SK-N-SH (cell line): ENCODE measurements at regions not wholly inside any gene's neighbourhood (a gene's known extent, or its start where the extent isn't known, plus 50 kb on each side); places are given as distances from the start of the nearest gene placed in this dataset.

Experiments
- CTCF ChIA-PET: fragments of 300-600, 350-600 bp; formaldehyde crosslinking; extraction: SDS; loops from one replicate; lab custom pipeline; 2021; lab: Yijun Ruan, JAX
- POLR2A ChIA-PET: fragments of 350-600 bp; sonication (Branson Sonifier 250); formaldehyde crosslinking; extraction: SDS; loops from one replicate; lab custom pipeline; 2020; ENCODE audit warnings: antibody characterized with exemption, inconsistent platforms; lab: Yijun Ruan, JAX
- DNase-seq: peaks from one replicate; pipeline ENCODE4 v3.0.0; 2012
- H2AFZ ChIP-seq: fragments of 200-600 bp; sonication (generic); 2 replicates; pipeline ENCODE4 v1.8.1; 2016; ENCODE audit warnings: antibody characterized with exemption, mild to moderate bottlenecking, low read depth
- H3F3A ChIP-seq: fragments of 200-600 bp; sonication (generic); replicated peaks from 2 replicates; pipeline ENCODE3; 2016; ENCODE audit warnings: antibody characterized with exemption, mild to moderate bottlenecking; ENCODE audit not compliant: insufficient read depth
- H3K27ac ChIP-seq, 2 experiments: fragments of 200-500 bp in 1 of 2; fragments of 200-600 bp in 1 of 2; sonication (Bioruptor generic) in 1 of 2; sonication (generic), shearing (Covaris generic) in 1 of 2; 2 replicates each; pipeline versions ENCODE4 v1.5.1 to v1.6.1; 2014 to 2016; ENCODE audit warnings: low read depth in 2 of 2, inconsistent platforms in 1 of 2, low read length in 1 of 2, mild to moderate bottlenecking in 1 of 2, mixed read lengths in 1 of 2
- H3K27me3 ChIP-seq: fragments of 200-600 bp; sonication (generic), shearing (Covaris generic); 2 replicates; pipeline ENCODE4 v1.6.1; 2016; ENCODE audit warnings: mixed run types; ENCODE audit not compliant: insufficient read depth
- H3K36me3 ChIP-seq, 2 experiments: fragments of 200-500 bp in 1 of 2; fragments of 200-600 bp in 1 of 2; sonication (Bioruptor generic) in 1 of 2; sonication (generic) in 1 of 2; replicated peaks in 1 of 2; 2 replicates each; pipeline versions ENCODE3 to v1.5.1; 2014 to 2016; ENCODE audit warnings: low read length in 1 of 2, mild to moderate bottlenecking in 1 of 2; ENCODE audit not compliant: insufficient read depth in 2 of 2, control insufficient read depth in 1 of 2
- H3K4me1 ChIP-seq, 2 experiments: fragments of 200-500 bp in 1 of 2; fragments of 200-600 bp in 1 of 2; sonication (Bioruptor generic) in 1 of 2; sonication (generic), shearing (Covaris generic) in 1 of 2; 2 replicates each; pipeline versions ENCODE4 v1.5.1 to v1.6.1; 2014 to 2016; ENCODE audit warnings: low read depth in 1 of 2, low read length in 1 of 2, mixed run types in 1 of 2; ENCODE audit not compliant: insufficient read depth in 2 of 2, control insufficient read depth in 1 of 2
- H3K4me2 ChIP-seq: fragments of 200-600 bp; sonication (generic), shearing (Covaris generic); 2 replicates; pipeline ENCODE4 v1.6.1; 2017; ENCODE audit warnings: mixed run types
- H3K4me3 ChIP-seq, 2 experiments: fragments of 200-500 bp in 1 of 2; fragments of 200-600 bp in 1 of 2; sonication (Bioruptor generic) in 1 of 2; sonication (generic), shearing (Covaris generic) in 1 of 2; 2 replicates each; pipeline versions ENCODE4 v1.5.1 to v1.8.1; 2014 to 2016; ENCODE audit warnings: low read depth in 2 of 2, inconsistent platforms in 1 of 2, low read length in 1 of 2, mild to moderate bottlenecking in 1 of 2, mixed read lengths in 1 of 2, moderate library complexity in 1 of 2
- H3K79me2 ChIP-seq: fragments of 200-600 bp; sonication (generic); 2 replicates; pipeline ENCODE4 v1.8.1; 2017; ENCODE audit warnings: mild to moderate bottlenecking; ENCODE audit not compliant: insufficient read depth
- H3K9ac ChIP-seq: fragments of 200-600 bp; sonication (generic); 2 replicates; pipeline ENCODE4 v1.6.1; 2017; ENCODE audit warnings: mixed run types
- H3K9me2 ChIP-seq: fragments of 200-600 bp; sonication (generic); 2 replicates; pipeline ENCODE4 v1.6.1; 2017; ENCODE audit warnings: mixed run types
- H3K9me3 ChIP-seq: fragments of 200-600 bp; sonication (generic); 2 replicates; pipeline ENCODE4 v1.6.1; 2017; ENCODE audit warnings: mixed run types, mild to moderate bottlenecking, moderate library complexity
- H4K20me1 ChIP-seq: fragments of 200-600 bp; sonication (generic); 2 replicates; pipeline ENCODE4 v1.6.1; 2017; ENCODE audit warnings: mild to moderate bottlenecking, mixed run types; ENCODE audit not compliant: insufficient read depth
- CHD2 ChIP-seq: fragments of 150-350 bp; IDR thresholded peaks from 2 replicates; pipeline ENCODE4 v1.6.1; 2018; ENCODE audit warnings: low read length; ENCODE audit not compliant: partially characterized antibody
- ELF1 ChIP-seq: IDR thresholded peaks from 2 replicates; pipeline ENCODE4 v1.4.0; 2012
- EZH2phosphoT487 ChIP-seq: fragments of 200-600 bp; sonication (generic); IDR thresholded peaks from 2 replicates; pipeline ENCODE4 v1.6.1; 2017; ENCODE audit warnings: low read depth, mixed run types, mild to moderate bottlenecking, antibody characterized with exemption, moderate library complexity, borderline replicate concordance
- FOSL2 ChIP-seq: IDR thresholded peaks from 2 replicates; pipeline ENCODE4 v1.4.0; 2012; ENCODE audit warnings: low read depth, mild to moderate bottlenecking, moderate library complexity, borderline replicate concordance
- FOXJ3 ChIP-seq: sonication (generic); formaldehyde crosslinking; IDR thresholded peaks from 2 replicates; pipeline ENCODE4 v1.5.1; 2020; ENCODE audit warnings: mild to moderate bottlenecking, missing genetic modification reagents
- FOXM1 ChIP-seq: IDR thresholded peaks from 2 replicates; pipeline ENCODE4 v1.4.0; 2012; ENCODE audit warnings: low read depth, mild to moderate bottlenecking
- GABPA ChIP-seq: IDR thresholded peaks from 2 replicates; pipeline ENCODE4 v1.4.0; 2012; ENCODE audit warnings: low read depth, mild to moderate bottlenecking
- GATA2 ChIP-seq: sonication (generic); formaldehyde crosslinking; IDR thresholded peaks from 2 replicates; pipeline ENCODE4 v1.5.0; 2020; ENCODE audit warnings: mild to moderate bottlenecking, missing genetic modification reagents
- JUND ChIP-seq: IDR thresholded peaks from 2 replicates; pipeline ENCODE4 v1.4.0; 2012
- MEF2A ChIP-seq: IDR thresholded peaks from 2 replicates; pipeline ENCODE4 v1.4.0; 2012; ENCODE audit warnings: low read depth, borderline replicate concordance
- MXI1 ChIP-seq: IDR thresholded peaks from 2 replicates; pipeline ENCODE4 v1.6.1; 2012; ENCODE audit warnings: mild to moderate bottlenecking, low read depth, low read length, improper control_type of control experiment
- NRF1 ChIP-seq: IDR thresholded peaks from 2 replicates; pipeline ENCODE4 v1.6.1; 2012; ENCODE audit warnings: low read depth, mild to moderate bottlenecking, low read length
- POLR2AphosphoS5 ChIP-seq: IDR thresholded peaks from 2 replicates; pipeline ENCODE4 v1.6.1; 2012; ENCODE audit warnings: low read depth, low read length
- RAD21 ChIP-seq: IDR thresholded peaks from 2 replicates; pipeline ENCODE4 v1.6.1; 2012; ENCODE audit warnings: mild to moderate bottlenecking, low read length
- RFX5 ChIP-seq: IDR thresholded peaks from 2 replicates; pipeline ENCODE4 v1.6.1; 2012; ENCODE audit warnings: mild to moderate bottlenecking, improper control_type of control experiment, low read length
- SIN3A ChIP-seq: IDR thresholded peaks from 2 replicates; pipeline ENCODE4 v1.6.1; 2012; ENCODE audit warnings: low read depth, mild to moderate bottlenecking, low read length, moderate library complexity, borderline replicate concordance
- TCF12 ChIP-seq: IDR thresholded peaks from 2 replicates; pipeline ENCODE4 v1.4.0; 2012
- TEAD4 ChIP-seq: IDR thresholded peaks from 2 replicates; pipeline ENCODE4 v1.4.0; 2012; ENCODE audit warnings: mild to moderate bottlenecking, borderline replicate concordance; ENCODE audit not compliant: insufficient read depth
- YY1 ChIP-seq: IDR thresholded peaks from 2 replicates; pipeline ENCODE4 v1.4.0; 2012; ENCODE audit warnings: low read depth, mild to moderate bottlenecking
- WGBS: methylation state at CpG from one replicate; pipeline ENCODE4 v1.1.6; 2017; ENCODE audit warnings: low lambda C conversion rate; 5-methylcytosine and 5-hydroxymethylcytosine counted together
- TF ChIP-seq, protein P1 (sequence below): IDR thresholded peaks from 2 replicates; pipeline ENCODE4 v1.4.0; 2012; ENCODE audit warnings: low read depth, borderline replicate concordance
- TF ChIP-seq, protein P2 (sequence below): IDR thresholded peaks from 2 replicates; pipeline ENCODE4; 2012

DNA sequence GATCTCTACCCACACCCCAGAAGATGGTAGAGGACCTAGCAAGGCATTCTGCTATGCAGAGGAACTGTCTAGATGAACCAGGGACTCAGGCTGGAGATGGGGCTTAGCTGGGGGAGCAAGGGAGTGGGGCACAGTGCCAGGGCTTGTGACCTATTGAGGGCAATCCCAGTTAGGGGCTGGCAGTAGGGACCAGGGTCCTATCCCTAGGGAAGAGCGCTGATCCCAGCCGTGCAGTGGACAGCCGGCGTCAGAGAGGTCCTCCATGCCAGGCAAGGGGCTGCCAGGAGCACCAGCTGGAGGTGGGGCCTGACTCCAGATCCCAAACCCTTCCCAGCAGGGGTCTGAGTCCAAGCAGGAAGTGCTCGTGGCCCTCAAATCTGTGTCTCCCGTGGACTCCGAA, 52.7 kb upstream of the NEURL1B start:
- WGBS = 72% methylated on average over 7 of the region's 7 CpGs
- H3K27me3 ChIP-seq = peaks cover 22% of the 10 kb centered on the region; the same call in 1 of the 2 replicates
- POLR2A ChIA-PET = no interaction called here
- H3F3A ChIP-seq = no peaks in the 10 kb centered on the region
- no peaks in the 10 kb centered on the region for H4K20me1 ChIP-seq
- H2AFZ ChIP-seq = no peak overlapping the region
- H3K9me2 ChIP-seq = no peaks in the 10 kb centered on the region
- peaks cover 0 to 3% of the 10 kb centered on the region in 2 experiments; a peak in 1 of 4 replicates for H3K4me1 ChIP-seq
- H3K4me3 ChIP-seq = no peak overlapping the region
- no peak overlapping the region for H3K4me2 ChIP-seq
- no peaks in the 10 kb centered on the region for H3K36me3 ChIP-seq
- no peak overlapping the region for H3K27ac ChIP-seq
- CTCF ChIA-PET = interaction anchor here (0.8 kb wide), 1 partner anchor 109 kb away, joined by 3 read pairs; no protein-coding TSS in a partner anchor
- no peaks in the 10 kb centered on the region for H3K9me3 ChIP-seq
- no peak for TF ChIP-seq RFX5
- no peak for TF ChIP-seq TCF12
- no peak for TF ChIP-seq TEAD4
- TF ChIP-seq EZH2phosphoT487 = no peak
- TF ChIP-seq ELF1 = no peak
- TF ChIP-seq FOSL2 = no peak
- no peak for DNase-seq
- H3K79me2 ChIP-seq = no peaks in the 10 kb centered on the region
- H3K9ac ChIP-seq = no peak overlapping the region

DNA sequence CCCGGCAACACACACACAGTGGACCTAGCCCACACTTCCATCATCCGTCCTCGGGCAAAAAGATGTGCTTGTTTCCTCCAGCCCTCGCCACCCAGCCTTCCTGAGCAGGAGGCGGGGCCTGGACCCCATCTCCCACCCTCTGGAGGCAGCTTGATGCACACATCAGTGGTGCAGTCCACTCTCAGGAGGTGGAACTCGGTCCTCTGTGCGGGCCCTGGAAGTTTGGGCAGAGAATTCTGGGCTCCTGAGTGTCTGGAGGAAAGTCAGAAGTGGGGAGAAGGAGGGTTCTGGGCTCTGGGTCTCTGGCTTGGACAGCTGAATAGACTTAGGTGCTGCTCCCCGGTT, 54.0 kb upstream of the NEURL1B start:
- CTCF ChIA-PET = interaction anchor here (0.9 to 1.6 kb wide), 5 partner anchors 10 to 111 kb away, joined by 3 to 5 read pairs (median 3); partner anchors contain the start of gene NEURL1B

More for the DNA sequence above, 54.0 kb upstream of the NEURL1B start:
- no peak for TF ChIP-seq NRF1
- TF ChIP-seq SIN3A = no peak
- no peak for TF ChIP-seq FOXM1
- TF ChIP-seq FOXJ3 (CRISPR knock-in tag) = no peak
- no peak for TF ChIP-seq POLR2AphosphoS5
- TF ChIP-seq MXI1 = no peak
- TF ChIP-seq, protein P1, sequence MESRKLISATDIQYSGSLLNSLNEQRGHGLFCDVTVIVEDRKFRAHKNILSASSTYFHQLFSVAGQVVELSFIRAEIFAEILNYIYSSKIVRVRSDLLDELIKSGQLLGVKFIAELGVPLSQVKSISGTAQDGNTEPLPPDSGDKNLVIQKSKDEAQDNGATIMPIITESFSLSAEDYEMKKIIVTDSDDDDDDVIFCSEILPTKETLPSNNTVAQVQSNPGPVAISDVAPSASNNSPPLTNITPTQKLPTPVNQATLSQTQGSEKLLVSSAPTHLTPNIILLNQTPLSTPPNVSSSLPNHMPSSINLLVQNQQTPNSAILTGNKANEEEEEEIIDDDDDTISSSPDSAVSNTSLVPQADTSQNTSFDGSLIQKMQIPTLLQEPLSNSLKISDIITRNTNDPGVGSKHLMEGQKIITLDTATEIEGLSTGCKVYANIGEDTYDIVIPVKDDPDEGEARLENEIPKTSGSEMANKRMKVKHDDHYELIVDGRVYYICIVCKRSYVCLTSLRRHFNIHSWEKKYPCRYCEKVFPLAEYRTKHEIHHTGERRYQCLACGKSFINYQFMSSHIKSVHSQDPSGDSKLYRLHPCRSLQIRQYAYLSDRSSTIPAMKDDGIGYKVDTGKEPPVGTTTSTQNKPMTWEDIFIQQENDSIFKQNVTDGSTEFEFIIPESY = no peak
- no peak for TF ChIP-seq TEAD4
- TF ChIP-seq GABPA = no peak
- TF ChIP-seq RAD21 = no peak
- TF ChIP-seq, protein P2, sequence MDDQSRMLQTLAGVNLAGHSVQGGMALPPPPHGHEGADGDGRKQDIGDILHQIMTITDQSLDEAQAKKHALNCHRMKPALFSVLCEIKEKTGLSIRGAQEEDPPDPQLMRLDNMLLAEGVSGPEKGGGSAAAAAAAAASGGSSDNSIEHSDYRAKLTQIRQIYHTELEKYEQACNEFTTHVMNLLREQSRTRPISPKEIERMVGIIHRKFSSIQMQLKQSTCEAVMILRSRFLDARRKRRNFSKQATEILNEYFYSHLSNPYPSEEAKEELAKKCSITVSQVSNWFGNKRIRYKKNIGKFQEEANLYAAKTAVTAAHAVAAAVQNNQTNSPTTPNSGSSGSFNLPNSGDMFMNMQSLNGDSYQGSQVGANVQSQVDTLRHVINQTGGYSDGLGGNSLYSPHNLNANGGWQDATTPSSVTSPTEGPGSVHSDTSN = no peak
- TF ChIP-seq EZH2phosphoT487 = no peak
- TF ChIP-seq JUND = no peak
- no peak for TF ChIP-seq MEF2A
- no peak for TF ChIP-seq YY1
- TF ChIP-seq GATA2 = no peak
- TF ChIP-seq CHD2 = no peak
- TF ChIP-seq, all 33 proteins: peak for 0
- 44% methylated on average over 8 of the region's 8 CpGs for WGBS
- Histone ChIP-seq H3K36me3 (no peaks in the 10 kb centered on the region), H3K9ac (no peak overlapping the region), H3K4me2 (no peak overlapping the region), H3K9me2 (no peaks in the 10 kb centered on the region), H3K4me1 (peaks cover 0 to 3% of the 10 kb centered on the region in 2 experiments; a peak in 1 of 4 replicates), H3K27me3 (peaks cover 16% of the 10 kb centered on the region; the same call in 1 of the 2 replicates), H3F3A (no peaks in the 10 kb centered on the region), H3K4me3 (no peak overlapping the region), H3K27ac (no peak overlapping the region), H2AFZ (no peak overlapping the region), H3K79me2 (no peaks in the 10 kb centered on the region), H3K9me3 (no peaks in the 10 kb centered on the region), H4K20me1 (no peaks in the 10 kb centered on the region)
- POLR2A ChIA-PET = no interaction called here
- no peak for DNase-seq
